CD4-positive, alpha-beta T cell (primary cell): ENCODE measurements at regions not wholly inside any gene's neighbourhood (a gene's known extent, or its start where the extent isn't known, plus 50 kb on each side); places are given as distances from the start of the nearest gene placed in this dataset.

Source experiments
- ATAC-seq: fragments of 200-7000 bp; cut with Tn5 transposase; one replicate; pipeline ENCODE4 v1.10.0; 2022; ENCODE audit warnings: mild to moderate bottlenecking; ENCODE audit not compliant: poor library complexity
- CTCF ChIA-PET: fragments of 350-600 bp; sonication (Branson Sonifier 250); formaldehyde crosslinking; loops from one replicate; lab custom pipeline; 2021; ENCODE audit warnings: antibody characterized with exemption, inconsistent platforms; lab: Charles Lee
- POLR2A ChIA-PET: fragments of 350-600 bp; sonication (Branson Sonifier 250); formaldehyde crosslinking; loops from one replicate; lab custom pipeline; 2021; ENCODE audit warnings: antibody characterized with exemption, inconsistent platforms; lab: Charles Lee
- DNase-seq, 14 experiments: peaks; one replicate each; pipeline ENCODE4 v3.0.0-alpha.2; 2013 to 2020; ENCODE audit warnings: mixed read lengths in 2 of 14
- H3K27ac ChIP-seq, 2 donors: one replicate each; pipeline versions ENCODE4 v1.5.1 to v1.7.0; 2013; ENCODE audit warnings: low read length in 2 of 2, low read depth in 1 of 2, mild to moderate bottlenecking in 1 of 2
- H3K27me3 ChIP-seq, 2 experiments: 1 replicate in 1 of 2; 2 replicates in 1 of 2; pipeline versions ENCODE4 v1.6.1 to v1.7.0; 2013; ENCODE audit warnings: low read length in 2 of 2, control low read depth in 1 of 2, mild to moderate bottlenecking in 1 of 2, moderate library complexity in 1 of 2; ENCODE audit not compliant: insufficient read depth in 2 of 2, control insufficient read depth in 1 of 2
- H3K36me3 ChIP-seq: one replicate; pipeline ENCODE4 v1.6.1; 2013; ENCODE audit warnings: low read length, control low read depth; ENCODE audit not compliant: insufficient read depth
- H3K4me1 ChIP-seq: one replicate; pipeline ENCODE4 v1.6.1; 2013; ENCODE audit warnings: low read length, control low read depth; ENCODE audit not compliant: insufficient read depth
- H3K4me3 ChIP-seq: one replicate; pipeline ENCODE4 v1.5.1; 2013; ENCODE audit warnings: mild to moderate bottlenecking, low read length, moderate library complexity
- H3K9me3 ChIP-seq, 2 experiments: 1 replicate in 1 of 2; 2 replicates in 1 of 2; pipeline versions ENCODE4 v1.6.1 to v1.7.0; 2013; ENCODE audit warnings: low read length in 2 of 2, mild to moderate bottlenecking in 2 of 2, control low read depth in 1 of 2, moderate library complexity in 1 of 2; ENCODE audit not compliant: control insufficient read depth in 1 of 2, insufficient read depth in 1 of 2
- H3K27ac Mint-ChIP-seq: one replicate; pipeline ENCODE4 v1.8.0; 2020; ENCODE audit warnings: mixed read lengths
- H3K27me3 Mint-ChIP-seq: one replicate; pipeline ENCODE4 v1.8.0; 2021; ENCODE audit warnings: mixed read lengths
- H3K36me3 Mint-ChIP-seq: one replicate; pipeline ENCODE4 v1.8.0; 2021; ENCODE audit warnings: low read depth, mixed read lengths
- H3K4me1 Mint-ChIP-seq: one replicate; pipeline ENCODE4 v1.8.0; 2021; ENCODE audit warnings: low read depth, mixed read lengths
- H3K4me3 Mint-ChIP-seq: one replicate; pipeline ENCODE4 v1.8.0; 2020; ENCODE audit warnings: mild to moderate bottlenecking, mixed read lengths
- H3K9me3 Mint-ChIP-seq: one replicate; pipeline ENCODE4 v1.8.0; 2020; ENCODE audit warnings: mixed read lengths
- intact Hi-C, 2 experiments: fragments of 100-400 bp; cut with DNase I in 1 of 2; cut with micrococcal nuclease in 1 of 2; formaldehyde crosslinking; loops; one replicate each; pipeline versions ENCODE4 v1.15.1 to v1.9.0; 2023 to 2025; cut with DNase I, micrococcal nuclease
- TF ChIP-seq, protein P1 (sequence below): fragments of 200-600 bp; IDR thresholded peaks from one replicate; pipeline ENCODE4 v1.8.0; 2022; ENCODE audit warnings: antibody characterized with exemption, mild to moderate bottlenecking

GRCh38 chr6:168157272-168158212 is 78.5 kb upstream of the FRMD1 start:
- CTCF ChIA-PET = no interaction called here
- Mint-ChIP-seq H3K4me3 (no peak overlapping the region), H3K27me3 (peaks cover 33% of the 10 kb centered on the region), H3K9me3 (no peaks in the 10 kb centered on the region), H3K4me1 (no peaks in the 10 kb centered on the region), H3K27ac (no peak overlapping the region), H3K36me3 (no peaks in the 10 kb centered on the region)
- Histone ChIP-seq H3K9me3 (peaks cover 0 to 13% of the 10 kb centered on the region in 2 experiments), H3K36me3 (no peaks in the 10 kb centered on the region), H3K27ac (no peak overlapping the region), H3K27me3 (no peaks in the 10 kb centered on the region), H3K4me1 (no peaks in the 10 kb centered on the region), H3K4me3 (no peak overlapping the region)
- POLR2A ChIA-PET = no interaction called here
- TF ChIP-seq, protein P1, sequence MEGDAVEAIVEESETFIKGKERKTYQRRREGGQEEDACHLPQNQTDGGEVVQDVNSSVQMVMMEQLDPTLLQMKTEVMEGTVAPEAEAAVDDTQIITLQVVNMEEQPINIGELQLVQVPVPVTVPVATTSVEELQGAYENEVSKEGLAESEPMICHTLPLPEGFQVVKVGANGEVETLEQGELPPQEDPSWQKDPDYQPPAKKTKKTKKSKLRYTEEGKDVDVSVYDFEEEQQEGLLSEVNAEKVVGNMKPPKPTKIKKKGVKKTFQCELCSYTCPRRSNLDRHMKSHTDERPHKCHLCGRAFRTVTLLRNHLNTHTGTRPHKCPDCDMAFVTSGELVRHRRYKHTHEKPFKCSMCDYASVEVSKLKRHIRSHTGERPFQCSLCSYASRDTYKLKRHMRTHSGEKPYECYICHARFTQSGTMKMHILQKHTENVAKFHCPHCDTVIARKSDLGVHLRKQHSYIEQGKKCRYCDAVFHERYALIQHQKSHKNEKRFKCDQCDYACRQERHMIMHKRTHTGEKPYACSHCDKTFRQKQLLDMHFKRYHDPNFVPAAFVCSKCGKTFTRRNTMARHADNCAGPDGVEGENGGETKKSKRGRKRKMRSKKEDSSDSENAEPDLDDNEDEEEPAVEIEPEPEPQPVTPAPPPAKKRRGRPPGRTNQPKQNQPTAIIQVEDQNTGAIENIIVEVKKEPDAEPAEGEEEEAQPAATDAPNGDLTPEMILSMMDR = no peak
- ATAC-seq = no peak
- intact Hi-C loops = no loop called here
- no peak for DNase-seq

- intact Hi-C loops = no loop called here
- H3K4me1 ChIP-seq = no peaks in the 10 kb centered on the region
- H3K27me3 ChIP-seq = no peaks in the 10 kb centered on the region
- ChIA-PET POLR2A (no interaction called here), CTCF (no interaction called here)
- Mint-ChIP-seq H3K27ac (no peak overlapping the region), H3K9me3 (no peaks in the 10 kb centered on the region), H3K27me3 (peaks cover 35% of the 10 kb centered on the region), H3K4me1 (no peaks in the 10 kb centered on the region), H3K4me3 (no peak overlapping the region), H3K36me3 (no peaks in the 10 kb centered on the region)
- H3K9me3 ChIP-seq = peaks cover 0 to 13% of the 10 kb centered on the region in 2 experiments
- H3K4me3 ChIP-seq = no peak overlapping the region
- DNase-seq (no peak), ATAC-seq (no peak)
- H3K27ac ChIP-seq = no peak overlapping the region
- H3K36me3 ChIP-seq = no peaks in the 10 kb centered on the region
- TF ChIP-seq, protein P1 = no peak
These were observed 77.8 kb upstream of the FRMD1 start for GRCh38 chr6:168156742-168157265.

- Histone ChIP-seq H3K27me3 (no peaks in the 10 kb centered on the region), H3K4me1 (no peaks in the 10 kb centered on the region), H3K4me3 (no peak overlapping the region), H3K27ac (no peak overlapping the region), H3K9me3 (peaks cover 0 to 12% of the 10 kb centered on the region in 2 experiments), H3K36me3 (no peaks in the 10 kb centered on the region)
- no peaks in the 10 kb centered on the region for H3K4me1 Mint-ChIP-seq
- no peaks in the 10 kb centered on the region for H3K9me3 Mint-ChIP-seq
- ChIA-PET POLR2A (no interaction called here), CTCF (no interaction called here)
- TF ChIP-seq, protein P1 = no peak
- no peak for ATAC-seq
- intact Hi-C loops = no loop called here
- no peak for DNase-seq
- H3K36me3 Mint-ChIP-seq = no peaks in the 10 kb centered on the region
- H3K27ac Mint-ChIP-seq = no peak overlapping the region
- peaks cover 34% of the 10 kb centered on the region for H3K27me3 Mint-ChIP-seq
- H3K4me3 Mint-ChIP-seq = no peak overlapping the region
These were observed 77.1 kb upstream of the FRMD1 start for GRCh38 chr6:168155821-168156741.
